Tibial nerve (tissue), 3 donors: ENCODE measurements at regions not wholly inside any gene's neighbourhood (a gene's known extent, or its start where the extent isn't known, plus 50 kb on each side); places are given as distances from the start of the nearest gene placed in this dataset.
A peak's percentile ranks its signal among the peaks of the same experiment; 100 is the strongest.

Experiments used
- POLR2A ChIP-seq, 2 donors: fragments of 450-650 bp; IDR thresholded peaks; one replicate each; pipeline ENCODE4 v1.6.1; 2017; ENCODE audit warnings: antibody characterized with exemption in 2 of 2, mild to moderate bottlenecking in 2 of 2, moderate library complexity in 2 of 2
- TF ChIP-seq, protein P1 (sequence below), 5 experiments: fragments of 200-600 bp in 3 of 5; fragments of 450-650 bp in 2 of 5; sonication (generic) in 3 of 5; IDR thresholded peaks; one replicate each; pipeline ENCODE4 v1.5.1; 2016 to 2019; ENCODE audit warnings: antibody characterized with exemption in 5 of 5, mild to moderate bottlenecking in 3 of 5, moderate library complexity in 2 of 5

- no peak for TF ChIP-seq POLR2A (IDR thresholded peaks at IDR 0.05)
- TF ChIP-seq, protein P1, sequence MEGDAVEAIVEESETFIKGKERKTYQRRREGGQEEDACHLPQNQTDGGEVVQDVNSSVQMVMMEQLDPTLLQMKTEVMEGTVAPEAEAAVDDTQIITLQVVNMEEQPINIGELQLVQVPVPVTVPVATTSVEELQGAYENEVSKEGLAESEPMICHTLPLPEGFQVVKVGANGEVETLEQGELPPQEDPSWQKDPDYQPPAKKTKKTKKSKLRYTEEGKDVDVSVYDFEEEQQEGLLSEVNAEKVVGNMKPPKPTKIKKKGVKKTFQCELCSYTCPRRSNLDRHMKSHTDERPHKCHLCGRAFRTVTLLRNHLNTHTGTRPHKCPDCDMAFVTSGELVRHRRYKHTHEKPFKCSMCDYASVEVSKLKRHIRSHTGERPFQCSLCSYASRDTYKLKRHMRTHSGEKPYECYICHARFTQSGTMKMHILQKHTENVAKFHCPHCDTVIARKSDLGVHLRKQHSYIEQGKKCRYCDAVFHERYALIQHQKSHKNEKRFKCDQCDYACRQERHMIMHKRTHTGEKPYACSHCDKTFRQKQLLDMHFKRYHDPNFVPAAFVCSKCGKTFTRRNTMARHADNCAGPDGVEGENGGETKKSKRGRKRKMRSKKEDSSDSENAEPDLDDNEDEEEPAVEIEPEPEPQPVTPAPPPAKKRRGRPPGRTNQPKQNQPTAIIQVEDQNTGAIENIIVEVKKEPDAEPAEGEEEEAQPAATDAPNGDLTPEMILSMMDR (IDR thresholded peaks at IDR 0.05), result peak; percentile 50 to 89 (median 67)
These were observed 492.0 kb downstream of the TNS1 start for GRCh38 chr2:217510771-217511291.
